ENCODE measurements at regions not wholly inside any gene's neighbourhood (a gene's known extent, or its start where the extent isn't known, plus 50 kb on each side); places are given as distances from the start of the nearest gene placed in this dataset.

DNA sequence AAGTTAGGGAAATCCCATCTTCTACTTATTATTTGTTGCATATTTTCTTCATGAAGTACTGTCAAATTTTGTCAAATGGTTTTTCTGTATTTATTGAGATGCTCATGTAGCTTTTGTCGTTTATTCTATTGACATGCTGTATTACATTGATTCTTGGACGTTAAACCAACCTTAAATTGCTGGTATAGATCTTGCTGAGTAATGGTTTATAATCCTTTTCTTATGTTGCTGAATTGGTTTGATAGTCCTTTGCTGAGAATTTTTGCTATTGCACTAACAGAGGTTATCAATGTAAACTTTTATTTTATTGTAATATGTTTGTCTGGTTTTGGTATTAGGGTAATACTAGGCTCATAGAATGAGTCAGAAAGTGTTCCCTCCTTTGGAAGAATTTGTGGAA is 54.3 kb upstream of the COL6A5 start:
- H3K4me3 ChIP-seq (ENCODE audit: control insufficient read depth, low read depth, low read length): no peak overlapping the region
- DNase-seq (ENCODE audit: low read depth): no peak
- no peak for TF ChIP-seq CTCF (IDR thresholded peaks at IDR 0.05; ENCODE audit: control insufficient read depth, insufficient read depth, low read depth, low read length, missing control alignments)

- DNase-seq (ENCODE audit: low read depth): no peak
- no peak overlapping the region for H3K4me3 ChIP-seq (ENCODE audit: control insufficient read depth, low read depth, low read length)
- no peak for TF ChIP-seq CTCF (IDR thresholded peaks at IDR 0.05; ENCODE audit: control insufficient read depth, insufficient read depth, low read depth, low read length, missing control alignments)
Measured at GRCh38 chr3:130293247-130293646, 52.2 kb upstream of the COL6A5 start.
